ENCODE measurements at regions not wholly inside any gene's neighbourhood (a gene's known extent, or its start where the extent isn't known, plus 50 kb on each side); places are given as distances from the start of the nearest gene placed in this dataset.

DNA sequence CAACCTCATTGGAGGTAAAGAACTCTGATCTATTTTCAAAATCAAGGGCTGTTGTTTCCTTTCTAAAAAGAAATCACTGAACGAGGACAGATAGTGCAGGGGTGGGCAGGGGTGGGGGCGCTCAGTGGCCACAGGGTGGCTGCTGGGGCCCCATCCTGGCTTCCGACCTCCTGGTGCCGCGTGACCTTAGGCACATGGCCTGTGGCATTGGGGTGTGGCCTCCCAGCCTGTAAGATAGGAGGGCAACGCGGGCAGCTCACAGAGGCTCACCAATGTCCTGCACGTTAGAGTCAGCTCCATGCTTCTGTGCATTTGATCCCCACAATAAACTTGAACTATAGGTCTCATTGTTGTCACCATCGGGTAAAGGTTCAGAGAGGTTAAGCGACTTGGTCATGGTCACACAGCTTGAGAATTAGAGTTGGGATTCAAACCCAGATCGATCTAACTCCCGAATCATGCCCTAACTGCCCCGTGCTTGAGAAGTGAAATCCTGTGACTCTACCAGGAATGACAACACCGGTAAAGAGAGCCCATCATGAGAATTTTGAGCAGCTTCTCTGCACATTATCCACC is 148.0 kb upstream of the SLC6A11 start:
- no peak for TF ChIP-seq POLR2A (IDR thresholded peaks at IDR 0.05)
- TF ChIP-seq, protein P1, sequence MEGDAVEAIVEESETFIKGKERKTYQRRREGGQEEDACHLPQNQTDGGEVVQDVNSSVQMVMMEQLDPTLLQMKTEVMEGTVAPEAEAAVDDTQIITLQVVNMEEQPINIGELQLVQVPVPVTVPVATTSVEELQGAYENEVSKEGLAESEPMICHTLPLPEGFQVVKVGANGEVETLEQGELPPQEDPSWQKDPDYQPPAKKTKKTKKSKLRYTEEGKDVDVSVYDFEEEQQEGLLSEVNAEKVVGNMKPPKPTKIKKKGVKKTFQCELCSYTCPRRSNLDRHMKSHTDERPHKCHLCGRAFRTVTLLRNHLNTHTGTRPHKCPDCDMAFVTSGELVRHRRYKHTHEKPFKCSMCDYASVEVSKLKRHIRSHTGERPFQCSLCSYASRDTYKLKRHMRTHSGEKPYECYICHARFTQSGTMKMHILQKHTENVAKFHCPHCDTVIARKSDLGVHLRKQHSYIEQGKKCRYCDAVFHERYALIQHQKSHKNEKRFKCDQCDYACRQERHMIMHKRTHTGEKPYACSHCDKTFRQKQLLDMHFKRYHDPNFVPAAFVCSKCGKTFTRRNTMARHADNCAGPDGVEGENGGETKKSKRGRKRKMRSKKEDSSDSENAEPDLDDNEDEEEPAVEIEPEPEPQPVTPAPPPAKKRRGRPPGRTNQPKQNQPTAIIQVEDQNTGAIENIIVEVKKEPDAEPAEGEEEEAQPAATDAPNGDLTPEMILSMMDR (IDR thresholded peaks at IDR 0.05), result no peak
